HAP-1 (cell line): ENCODE measurements at regions not wholly inside any gene's neighbourhood (a gene's known extent, or its start where the extent isn't known, plus 50 kb on each side); places are given as distances from the start of the nearest gene placed in this dataset.
A peak's percentile ranks its signal among the peaks of the same experiment; 100 is the strongest.
"Not testable (repeated sequence)": the region's sequence is repeated elsewhere in the genome, so short reads cannot be mapped to it uniquely, and the experiment has no call there.

Experiments used
- DNase-seq, 2 experiments: peaks; one replicate each; pipeline ENCODE4 v3.0.0-alpha.2; 2016 to 2020; ENCODE audit warnings: low spot score in 2 of 2
- H3K27me3 ChIP-seq: fragments of 250-450 bp; sonication (Bioruptor Pico); 2 replicates; pipeline ENCODE4 v1.5.1; 2020; ENCODE audit warnings: low read depth, mild to moderate bottlenecking, moderate library complexity
- H3K36me3 ChIP-seq: fragments of 250-450 bp; sonication (Bioruptor Pico); replicated peaks from 2 replicates; pipeline ENCODE4 v1.5.1; 2020; ENCODE audit warnings: mild to moderate bottlenecking
- H3K4me1 ChIP-seq: fragments of 250-450 bp; sonication (Bioruptor Pico); 2 replicates; pipeline ENCODE4 v1.5.1; 2020; ENCODE audit warnings: mild to moderate bottlenecking
- H3K4me3 ChIP-seq: fragments of 250-450 bp; sonication (Bioruptor Pico); 2 replicates; pipeline ENCODE4 v1.5.1; 2020; ENCODE audit warnings: mild to moderate bottlenecking, moderate library complexity
- H3K9me3 ChIP-seq: fragments of 250-450 bp; sonication (Bioruptor Pico); 2 replicates; pipeline ENCODE4 v1.5.1; 2020; ENCODE audit warnings: mild to moderate bottlenecking, moderate library complexity
- in situ Hi-C: fragments of 300-500 bp; cut with MboI; formaldehyde crosslinking; loops from 3 replicates; pipeline ENCODE4 v1.14.3; 2020; ENCODE audit warnings: low sequenced_read_pairs, inconsistent platforms, mixed read lengths

- DNase-seq: peak; percentile 59 to 79
- H3K36me3 ChIP-seq: no peaks in the 10 kb centered on the region
- in situ Hi-C loops: no loop called here
- H3K4me3 ChIP-seq: no peak overlapping the region
- no peaks in the 10 kb centered on the region for H3K9me3 ChIP-seq
- H3K27me3 ChIP-seq: no peaks in the 10 kb centered on the region
- peaks cover 12% of the 10 kb centered on the region for H3K4me1 ChIP-seq
Observed at GRCh38 chr20:56765172-56766073, 136.3 kb downstream of the TFAP2C start.

GRCh38 chr20:56766528-56766927 lies 137.4 kb downstream of the TFAP2C start:
- H3K27me3 ChIP-seq: no peaks in the 10 kb centered on the region
- H3K9me3 ChIP-seq: no peaks in the 10 kb centered on the region
- no peaks in the 10 kb centered on the region for H3K36me3 ChIP-seq
- in situ Hi-C loops: no loop called here
- H3K4me3 ChIP-seq: no peak overlapping the region
- no peak for DNase-seq
- H3K4me1 ChIP-seq: peaks cover 12% of the 10 kb centered on the region

GRCh38 chr20:56769921-56770600 lies 141.0 kb downstream of the TFAP2C start:
- Histone ChIP-seq H3K4me3 (no peak overlapping the region), H3K4me1 (peaks cover 11% of the 10 kb centered on the region), H3K27me3 (no peaks in the 10 kb centered on the region), H3K36me3 (no peaks in the 10 kb centered on the region), H3K9me3 (no peaks in the 10 kb centered on the region)
- DNase-seq: no peak
- in situ Hi-C loops: no loop called here

- H3K36me3 ChIP-seq: no peaks in the 10 kb centered on the region
- no peak for DNase-seq
- no peak overlapping the region for H3K4me3 ChIP-seq
- no peaks in the 10 kb centered on the region for H3K9me3 ChIP-seq
- H3K4me1 ChIP-seq: no peaks in the 10 kb centered on the region
- H3K27me3 ChIP-seq: no peaks in the 10 kb centered on the region
- in situ Hi-C loops: no loop called here
Observed at GRCh38 chr20:56773749-56774148, 144.6 kb downstream of the TFAP2C start.

GRCh38 chr20:56774873-56775272 lies 145.8 kb downstream of the TFAP2C start:
- Histone ChIP-seq H3K4me1 (no peaks in the 10 kb centered on the region), H3K36me3 (no peaks in the 10 kb centered on the region), H3K9me3 (no peaks in the 10 kb centered on the region), H3K4me3 (no peak overlapping the region), H3K27me3 (no peaks in the 10 kb centered on the region)
- DNase-seq: no peak
- in situ Hi-C loops: no loop called here

GRCh38 chr20:56776345-56776744 lies 147.2 kb downstream of the TFAP2C start:
- Histone ChIP-seq H3K9me3 (no peaks in the 10 kb centered on the region), H3K36me3 (no peaks in the 10 kb centered on the region), H3K27me3 (no peaks in the 10 kb centered on the region), H3K4me3 (no peak overlapping the region), H3K4me1 (no peaks in the 10 kb centered on the region)
- DNase-seq: no peak
- in situ Hi-C loops: no loop called here

GRCh38 chr20:56778765-56779195 lies 149.7 kb downstream of the TFAP2C start:
- H3K9me3 ChIP-seq: 0 out of 2 replicates have a peak, but pooled peaks cover 1% of the 10 kb centered on the region
- in situ Hi-C loops: no loop called here
- peak in 1 of 2 experiments; percentile 26 for DNase-seq
- no peak overlapping the region for H3K4me3 ChIP-seq
- H3K4me1 ChIP-seq: no peaks in the 10 kb centered on the region
- 0 out of 2 replicates have a peak, but pooled peaks cover 2% of the 10 kb centered on the region for H3K27me3 ChIP-seq
- no peaks in the 10 kb centered on the region for H3K36me3 ChIP-seq

- Histone ChIP-seq H3K4me3 (no peak overlapping the region), H3K9me3 (0 out of 2 replicates have a peak, but pooled peaks cover 2% of the 10 kb centered on the region), H3K36me3 (no peaks in the 10 kb centered on the region), H3K27me3 (0 out of 2 replicates have a peak, but pooled peaks cover 2% of the 10 kb centered on the region), H3K4me1 (no peaks in the 10 kb centered on the region)
- DNase-seq: no peak
- in situ Hi-C loops: no loop called here
Observed at GRCh38 chr20:56779452-56780143, 150.5 kb downstream of the TFAP2C start.

- no peaks in the 10 kb centered on the region for H3K4me1 ChIP-seq
- in situ Hi-C loops: no loop called here
- 0 out of 2 replicates have a peak, but pooled peaks cover 2% of the 10 kb centered on the region for H3K9me3 ChIP-seq
- H3K36me3 ChIP-seq: no peaks in the 10 kb centered on the region
- H3K27me3 ChIP-seq: 0 out of 2 replicates have a peak, but pooled peaks cover 2% of the 10 kb centered on the region
- DNase-seq: no peak
- no peak overlapping the region for H3K4me3 ChIP-seq
Observed at GRCh38 chr20:56780266-56780665, 151.2 kb downstream of the TFAP2C start.

GRCh38 chr20:56781108-56781739 lies 152.1 kb downstream of the TFAP2C start:
- in situ Hi-C loops: no loop called here
- Histone ChIP-seq H3K4me1 (no peaks in the 10 kb centered on the region), H3K9me3 (0 out of 2 replicates have a peak, but pooled peaks cover 2% of the 10 kb centered on the region), H3K36me3 (no peaks in the 10 kb centered on the region), H3K27me3 (0 out of 2 replicates have a peak, but pooled peaks cover 2% of the 10 kb centered on the region), H3K4me3 (no peak overlapping the region)
- no peak for DNase-seq

GRCh38 chr20:56781987-56782560 lies 153.0 kb downstream of the TFAP2C start:
- H3K36me3 ChIP-seq, DNase-seq, in situ Hi-C loops, H3K9me3 ChIP-seq, H3K4me3 ChIP-seq, H3K4me1 ChIP-seq, H3K27me3 ChIP-seq: not testable (repeated sequence)

GRCh38 chr20:56782814-56783213 lies 153.7 kb downstream of the TFAP2C start:
- in situ Hi-C loops: not testable (repeated sequence)

GRCh38 chr20:56783826-56784225 lies 154.7 kb downstream of the TFAP2C start:
- H3K36me3 ChIP-seq: no peaks in the 10 kb centered on the region
- H3K9me3 ChIP-seq: 0 out of 2 replicates have a peak, but pooled peaks cover 2% of the 10 kb centered on the region
- in situ Hi-C loops: no loop called here
- no peak for DNase-seq
- no peaks in the 10 kb centered on the region for H3K4me1 ChIP-seq
- H3K4me3 ChIP-seq: no peak overlapping the region
- H3K27me3 ChIP-seq: 0 out of 2 replicates have a peak, but pooled peaks cover 2% of the 10 kb centered on the region

More at GRCh38 chr20:56782814-56783213, 153.7 kb downstream of the TFAP2C start:
- H3K36me3 ChIP-seq, H3K4me3 ChIP-seq, DNase-seq, H3K27me3 ChIP-seq, H3K4me1 ChIP-seq, H3K9me3 ChIP-seq: not testable (repeated sequence)
